Psoas muscle (tissue), 7 donors: ENCODE measurements at regions not wholly inside any gene's neighbourhood (a gene's known extent, or its start where the extent isn't known, plus 50 kb on each side); places are given as distances from the start of the nearest gene placed in this dataset.
"Not testable (repeated sequence)": the region's sequence is repeated elsewhere in the genome, so short reads cannot be mapped to it uniquely, and the experiment has no call there.

Experiments used
- ATAC-seq, 4 donors: fragments of 200-7000 bp; cut with Tn5 transposase; one replicate each; pipeline ENCODE4 v1.9.1; 2020; ENCODE audit warnings: moderate library complexity in 3 of 4, mild to moderate bottlenecking in 2 of 4
- DNase-seq, 2 donors: peaks; one replicate each; pipeline ENCODE4 v3.0.0-alpha.2; 2020
- H3K27ac ChIP-seq: fragments of 200-600 bp; one replicate; pipeline ENCODE4 v1.8.0; 2022
- H3K27me3 ChIP-seq, 3 donors: fragments of 200-600 bp in 1 of 3; one replicate each; pipeline versions ENCODE4 v1.6.1 to v1.8.0; 2013 to 2022; ENCODE audit warnings: low read length in 2 of 3, mild to moderate bottlenecking in 2 of 3, moderate library complexity in 1 of 3; ENCODE audit not compliant: insufficient read depth in 3 of 3
- H3K36me3 ChIP-seq, 2 donors: fragments of 200-600 bp in 1 of 2; one replicate each; pipeline versions ENCODE4 v1.6.1 to v1.8.0; 2013 to 2022; ENCODE audit warnings: low read depth in 1 of 2, mild to moderate bottlenecking in 1 of 2, moderate library complexity in 1 of 2; ENCODE audit not compliant: insufficient read depth in 1 of 2
- H3K4me1 ChIP-seq: fragments of 200-600 bp; one replicate; pipeline ENCODE4 v1.8.0; 2022
- H3K4me3 ChIP-seq: fragments of 200-600 bp; one replicate; pipeline ENCODE4 v1.8.0; 2022; ENCODE audit warnings: mild to moderate bottlenecking
- H3K9me3 ChIP-seq: fragments of 200-600 bp; one replicate; pipeline ENCODE4 v1.8.0; 2022
- WGBS, 3 donors: extraction: QIAGEN DNeasy Blood & Tissue Kit; methylation state at CpG; one replicate each; pipeline versions ENCODE4 v1.1.6 to v1.1.7; 2013; 5-methylcytosine and 5-hydroxymethylcytosine counted together
- intact Hi-C, 2 donors: fragments of 100-400 bp; cut with DNase I; formaldehyde crosslinking; loops; one replicate each; pipeline versions ENCODE4 v1.11.0 to v1.14.2; 2022
- TF ChIP-seq, protein P1 (sequence below): fragments of 200-600 bp; IDR thresholded peaks from one replicate; pipeline ENCODE4 v1.8.0; 2022; ENCODE audit warnings: antibody characterized with exemption
- donor health status: healthy with polysubstance abuse.
- donor health status: DM: no; HTN: no; CAD: no; lungs with moderate emphysema.
- donor health status: Bipolar disorder and iron deficiency.
- donor health status: healthy.
- donor health status: DM: yes; HTN: yes; CAD: no.
- donor health status: DM: no; HTN: no; CAD: no.
- donor health status: DM: yes; HTN: yes; CAD: no.

DNA sequence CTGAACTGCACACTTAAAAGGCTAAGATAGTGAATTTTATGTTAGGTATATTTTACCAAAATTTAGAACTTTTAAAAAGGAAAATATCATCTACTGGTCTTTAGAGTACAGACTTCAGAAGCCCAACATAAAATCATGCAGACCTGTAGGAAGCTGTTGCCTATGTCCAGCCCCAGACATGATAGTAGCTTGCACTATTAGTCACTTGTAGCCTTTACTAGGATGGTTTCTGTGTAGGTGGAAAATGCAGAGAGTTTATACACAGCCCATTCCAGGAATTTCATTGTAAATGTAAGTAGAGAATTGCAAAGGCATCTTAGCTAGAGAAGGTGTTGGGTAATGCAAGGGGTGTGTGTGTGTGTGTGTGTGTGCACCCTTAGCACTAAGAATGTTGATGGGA is 640.2 kb downstream of the RNF144A start:
- H3K27me3 ChIP-seq: no peaks in the 10 kb centered on the region
- no peak overlapping the region for H3K27ac ChIP-seq
- H3K9me3 ChIP-seq: no peaks in the 10 kb centered on the region
- no peak for DNase-seq
- no peak overlapping the region for H3K4me3 ChIP-seq
- H3K4me1 ChIP-seq: no peaks in the 10 kb centered on the region
- no peak for ATAC-seq
- TF ChIP-seq, protein P1, sequence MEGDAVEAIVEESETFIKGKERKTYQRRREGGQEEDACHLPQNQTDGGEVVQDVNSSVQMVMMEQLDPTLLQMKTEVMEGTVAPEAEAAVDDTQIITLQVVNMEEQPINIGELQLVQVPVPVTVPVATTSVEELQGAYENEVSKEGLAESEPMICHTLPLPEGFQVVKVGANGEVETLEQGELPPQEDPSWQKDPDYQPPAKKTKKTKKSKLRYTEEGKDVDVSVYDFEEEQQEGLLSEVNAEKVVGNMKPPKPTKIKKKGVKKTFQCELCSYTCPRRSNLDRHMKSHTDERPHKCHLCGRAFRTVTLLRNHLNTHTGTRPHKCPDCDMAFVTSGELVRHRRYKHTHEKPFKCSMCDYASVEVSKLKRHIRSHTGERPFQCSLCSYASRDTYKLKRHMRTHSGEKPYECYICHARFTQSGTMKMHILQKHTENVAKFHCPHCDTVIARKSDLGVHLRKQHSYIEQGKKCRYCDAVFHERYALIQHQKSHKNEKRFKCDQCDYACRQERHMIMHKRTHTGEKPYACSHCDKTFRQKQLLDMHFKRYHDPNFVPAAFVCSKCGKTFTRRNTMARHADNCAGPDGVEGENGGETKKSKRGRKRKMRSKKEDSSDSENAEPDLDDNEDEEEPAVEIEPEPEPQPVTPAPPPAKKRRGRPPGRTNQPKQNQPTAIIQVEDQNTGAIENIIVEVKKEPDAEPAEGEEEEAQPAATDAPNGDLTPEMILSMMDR: no peak
- no peaks in the 10 kb centered on the region for H3K36me3 ChIP-seq
- intact Hi-C loops: no loop called here

DNA sequence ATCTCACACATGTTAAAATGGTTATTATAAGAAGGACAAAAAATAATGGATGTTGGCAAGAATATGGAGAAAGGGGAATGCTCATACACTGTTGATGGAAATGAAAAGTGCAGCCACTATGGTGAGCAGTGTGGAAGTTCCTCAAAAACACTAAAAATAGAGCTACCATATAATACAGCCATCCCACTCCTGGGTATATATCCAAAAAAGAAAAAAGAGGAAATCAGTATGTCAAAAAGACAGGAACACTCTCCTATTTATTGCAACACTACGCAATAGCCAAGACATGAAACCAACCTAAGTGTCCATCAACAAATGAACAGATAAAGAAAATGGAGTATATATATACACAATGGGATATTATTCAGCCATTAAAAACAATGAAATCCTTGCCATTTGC is 642.6 kb downstream of the RNF144A start:
- 91 to 100% (median 94%) methylated on average over 1 of the region's 1 CpG for WGBS, 3 donors
- Histone ChIP-seq H3K9me3 (no peaks in the 10 kb centered on the region), H3K27ac (no peak overlapping the region), H3K4me1 (no peaks in the 10 kb centered on the region), H3K27me3 (no peaks in the 10 kb centered on the region), H3K36me3 (no peaks in the 10 kb centered on the region), H3K4me3 (no peak overlapping the region)
- DNase-seq (no peak), ATAC-seq (no peak)
- TF ChIP-seq, protein P1: no peak
- intact Hi-C loops: no loop called here

DNA sequence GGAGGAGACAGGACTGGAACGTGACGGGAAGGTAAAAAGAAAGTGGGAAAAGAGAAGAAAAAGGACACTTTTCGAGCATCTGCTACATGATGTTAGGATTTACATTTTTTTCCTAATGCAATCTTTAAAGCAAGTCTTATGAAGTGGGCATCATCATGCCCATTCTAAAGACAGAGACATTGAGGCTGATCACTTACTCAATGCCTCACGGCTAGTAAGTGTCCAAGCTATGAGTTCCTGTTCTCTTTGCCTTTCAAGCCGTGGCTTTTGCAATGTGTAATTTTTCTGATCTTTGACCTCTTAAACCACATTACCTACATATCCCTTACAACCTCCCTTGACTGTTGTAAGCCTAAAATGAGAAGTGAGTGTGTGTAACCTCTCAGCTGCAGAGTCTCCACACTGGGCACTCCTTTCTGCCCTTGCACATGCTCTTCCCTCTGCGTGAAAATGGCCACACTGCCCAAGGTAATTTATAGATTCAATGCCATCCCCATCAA is 649.2 kb downstream of the RNF144A start:
- DNase-seq: no peak
- no peaks in the 10 kb centered on the region for H3K36me3 ChIP-seq
- ATAC-seq: no peak
- TF ChIP-seq, protein P1: no peak
- 83 to 86% (median 86%) methylated on average over 6 of the region's 6 CpGs for WGBS, 3 donors
- no peak overlapping the region for H3K4me3 ChIP-seq
- no peak overlapping the region for H3K27ac ChIP-seq
- intact Hi-C loops: no loop called here
- H3K27me3 ChIP-seq: no peaks in the 10 kb centered on the region
- H3K4me1 ChIP-seq: no peaks in the 10 kb centered on the region
- H3K9me3 ChIP-seq: no peaks in the 10 kb centered on the region

DNA sequence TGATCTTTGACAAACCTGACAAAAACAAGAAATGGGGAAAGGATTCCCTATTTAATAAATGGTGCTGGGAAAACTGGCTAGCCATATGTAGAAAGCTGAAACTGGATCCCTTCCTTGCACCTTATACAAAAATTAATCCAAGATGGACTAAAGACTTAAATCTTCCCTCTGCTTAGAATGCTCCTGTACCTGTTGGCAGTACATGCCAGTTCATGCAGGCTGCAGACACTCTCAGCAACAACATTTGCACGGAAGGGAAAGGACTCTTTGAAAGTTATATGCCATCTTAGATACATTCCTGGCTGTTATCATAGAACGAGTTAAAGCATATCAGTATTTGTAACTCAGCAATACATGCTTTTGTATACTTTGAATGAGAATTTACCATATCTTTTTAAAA is 649.9 kb downstream of the RNF144A start:
- WGBS, 3 donors: 82 to 86% (median 84%) methylated on average over 2 of the region's 2 CpGs
- intact Hi-C loops: not testable (repeated sequence)

DNA sequence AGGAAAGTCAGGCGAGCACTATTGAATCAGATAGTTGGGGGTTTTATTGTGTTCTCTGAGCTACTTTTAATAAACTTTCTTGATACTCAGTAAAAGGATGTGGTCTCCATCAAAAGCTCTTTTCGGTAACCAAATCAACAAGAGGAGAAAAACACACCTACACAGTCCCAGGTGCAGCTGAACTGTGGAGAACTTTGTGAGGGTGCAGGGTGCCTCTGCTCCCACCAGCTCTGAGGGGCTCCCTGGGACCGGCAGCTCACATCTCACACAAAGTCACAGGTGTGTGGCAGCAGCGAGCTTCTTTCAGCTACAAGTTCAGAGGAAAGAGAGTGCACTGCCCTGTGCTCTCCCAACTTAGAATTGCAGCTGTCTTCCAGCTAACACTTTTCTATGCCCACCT is 650.4 kb downstream of the RNF144A start:
- DNase-seq: no peak
- intact Hi-C loops: no loop called here
- H3K4me3 ChIP-seq: no peak overlapping the region

More for the DNA sequence above, 649.9 kb downstream of the RNF144A start:
- ATAC-seq, H3K9me3 ChIP-seq, H3K36me3 ChIP-seq, H3K27me3 ChIP-seq, DNase-seq, H3K4me1 ChIP-seq, H3K4me3 ChIP-seq, H3K27ac ChIP-seq: not testable (repeated sequence)

More for the DNA sequence above, 650.4 kb downstream of the RNF144A start:
- 69 to 71% (median 71%) methylated on average over 4 of the region's 4 CpGs for WGBS, 3 donors
- ATAC-seq: no peak
- H3K27me3 ChIP-seq: no peaks in the 10 kb centered on the region
- H3K27ac ChIP-seq: no peak overlapping the region
- H3K4me1 ChIP-seq: no peaks in the 10 kb centered on the region
- TF ChIP-seq, protein P1: no peak
- no peaks in the 10 kb centered on the region for H3K36me3 ChIP-seq
- H3K9me3 ChIP-seq: no peaks in the 10 kb centered on the region
